ENCODE measurements at regions not wholly inside any gene's neighbourhood (a gene's known extent, or its start where the extent isn't known, plus 50 kb on each side); places are given as distances from the start of the nearest gene placed in this dataset.

DNA sequence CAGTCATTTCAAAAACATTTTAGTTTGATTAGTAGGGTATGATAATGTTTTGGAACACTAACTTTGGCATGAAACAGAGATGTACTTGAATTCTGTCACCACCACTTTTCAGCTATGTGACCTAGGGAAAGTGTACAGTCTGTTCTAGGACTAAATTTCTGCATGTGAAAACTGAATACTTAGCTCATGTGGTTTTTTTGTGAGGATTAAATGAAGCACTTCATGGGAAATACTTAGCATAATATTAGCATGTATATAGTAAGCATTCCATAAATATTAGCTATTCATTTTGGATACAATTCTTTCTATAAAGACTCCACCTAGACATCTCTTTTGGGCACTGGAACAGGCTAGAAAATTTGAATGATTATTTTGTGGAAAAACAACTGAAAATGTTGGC lies 1379.4 kb downstream of the RPA4 start (continued):
- TF ChIP-seq, protein P1, sequence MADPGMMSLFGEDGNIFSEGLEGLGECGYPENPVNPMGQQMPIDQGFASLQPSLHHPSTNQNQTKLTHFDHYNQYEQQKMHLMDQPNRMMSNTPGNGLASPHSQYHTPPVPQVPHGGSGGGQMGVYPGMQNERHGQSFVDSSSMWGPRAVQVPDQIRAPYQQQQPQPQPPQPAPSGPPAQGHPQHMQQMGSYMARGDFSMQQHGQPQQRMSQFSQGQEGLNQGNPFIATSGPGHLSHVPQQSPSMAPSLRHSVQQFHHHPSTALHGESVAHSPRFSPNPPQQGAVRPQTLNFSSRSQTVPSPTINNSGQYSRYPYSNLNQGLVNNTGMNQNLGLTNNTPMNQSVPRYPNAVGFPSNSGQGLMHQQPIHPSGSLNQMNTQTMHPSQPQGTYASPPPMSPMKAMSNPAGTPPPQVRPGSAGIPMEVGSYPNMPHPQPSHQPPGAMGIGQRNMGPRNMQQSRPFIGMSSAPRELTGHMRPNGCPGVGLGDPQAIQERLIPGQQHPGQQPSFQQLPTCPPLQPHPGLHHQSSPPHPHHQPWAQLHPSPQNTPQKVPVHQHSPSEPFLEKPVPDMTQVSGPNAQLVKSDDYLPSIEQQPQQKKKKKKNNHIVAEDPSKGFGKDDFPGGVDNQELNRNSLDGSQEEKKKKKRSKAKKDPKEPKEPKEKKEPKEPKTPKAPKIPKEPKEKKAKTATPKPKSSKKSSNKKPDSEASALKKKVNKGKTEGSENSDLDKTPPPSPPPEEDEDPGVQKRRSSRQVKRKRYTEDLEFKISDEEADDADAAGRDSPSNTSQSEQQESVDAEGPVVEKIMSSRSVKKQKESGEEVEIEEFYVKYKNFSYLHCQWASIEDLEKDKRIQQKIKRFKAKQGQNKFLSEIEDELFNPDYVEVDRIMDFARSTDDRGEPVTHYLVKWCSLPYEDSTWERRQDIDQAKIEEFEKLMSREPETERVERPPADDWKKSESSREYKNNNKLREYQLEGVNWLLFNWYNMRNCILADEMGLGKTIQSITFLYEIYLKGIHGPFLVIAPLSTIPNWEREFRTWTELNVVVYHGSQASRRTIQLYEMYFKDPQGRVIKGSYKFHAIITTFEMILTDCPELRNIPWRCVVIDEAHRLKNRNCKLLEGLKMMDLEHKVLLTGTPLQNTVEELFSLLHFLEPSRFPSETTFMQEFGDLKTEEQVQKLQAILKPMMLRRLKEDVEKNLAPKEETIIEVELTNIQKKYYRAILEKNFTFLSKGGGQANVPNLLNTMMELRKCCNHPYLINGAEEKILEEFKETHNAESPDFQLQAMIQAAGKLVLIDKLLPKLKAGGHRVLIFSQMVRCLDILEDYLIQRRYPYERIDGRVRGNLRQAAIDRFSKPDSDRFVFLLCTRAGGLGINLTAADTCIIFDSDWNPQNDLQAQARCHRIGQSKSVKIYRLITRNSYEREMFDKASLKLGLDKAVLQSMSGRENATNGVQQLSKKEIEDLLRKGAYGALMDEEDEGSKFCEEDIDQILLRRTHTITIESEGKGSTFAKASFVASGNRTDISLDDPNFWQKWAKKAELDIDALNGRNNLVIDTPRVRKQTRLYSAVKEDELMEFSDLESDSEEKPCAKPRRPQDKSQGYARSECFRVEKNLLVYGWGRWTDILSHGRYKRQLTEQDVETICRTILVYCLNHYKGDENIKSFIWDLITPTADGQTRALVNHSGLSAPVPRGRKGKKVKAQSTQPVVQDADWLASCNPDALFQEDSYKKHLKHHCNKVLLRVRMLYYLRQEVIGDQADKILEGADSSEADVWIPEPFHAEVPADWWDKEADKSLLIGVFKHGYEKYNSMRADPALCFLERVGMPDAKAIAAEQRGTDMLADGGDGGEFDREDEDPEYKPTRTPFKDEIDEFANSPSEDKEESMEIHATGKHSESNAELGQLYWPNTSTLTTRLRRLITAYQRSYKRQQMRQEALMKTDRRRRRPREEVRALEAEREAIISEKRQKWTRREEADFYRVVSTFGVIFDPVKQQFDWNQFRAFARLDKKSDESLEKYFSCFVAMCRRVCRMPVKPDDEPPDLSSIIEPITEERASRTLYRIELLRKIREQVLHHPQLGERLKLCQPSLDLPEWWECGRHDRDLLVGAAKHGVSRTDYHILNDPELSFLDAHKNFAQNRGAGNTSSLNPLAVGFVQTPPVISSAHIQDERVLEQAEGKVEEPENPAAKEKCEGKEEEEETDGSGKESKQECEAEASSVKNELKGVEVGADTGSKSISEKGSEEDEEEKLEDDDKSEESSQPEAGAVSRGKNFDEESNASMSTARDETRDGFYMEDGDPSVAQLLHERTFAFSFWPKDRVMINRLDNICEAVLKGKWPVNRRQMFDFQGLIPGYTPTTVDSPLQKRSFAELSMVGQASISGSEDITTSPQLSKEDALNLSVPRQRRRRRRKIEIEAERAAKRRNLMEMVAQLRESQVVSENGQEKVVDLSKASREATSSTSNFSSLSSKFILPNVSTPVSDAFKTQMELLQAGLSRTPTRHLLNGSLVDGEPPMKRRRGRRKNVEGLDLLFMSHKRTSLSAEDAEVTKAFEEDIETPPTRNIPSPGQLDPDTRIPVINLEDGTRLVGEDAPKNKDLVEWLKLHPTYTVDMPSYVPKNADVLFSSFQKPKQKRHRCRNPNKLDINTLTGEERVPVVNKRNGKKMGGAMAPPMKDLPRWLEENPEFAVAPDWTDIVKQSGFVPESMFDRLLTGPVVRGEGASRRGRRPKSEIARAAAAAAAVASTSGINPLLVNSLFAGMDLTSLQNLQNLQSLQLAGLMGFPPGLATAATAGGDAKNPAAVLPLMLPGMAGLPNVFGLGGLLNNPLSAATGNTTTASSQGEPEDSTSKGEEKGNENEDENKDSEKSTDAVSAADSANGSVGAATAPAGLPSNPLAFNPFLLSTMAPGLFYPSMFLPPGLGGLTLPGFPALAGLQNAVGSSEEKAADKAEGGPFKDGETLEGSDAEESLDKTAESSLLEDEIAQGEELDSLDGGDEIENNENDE (IDR thresholded peaks at IDR 0.05; ENCODE audit: insufficient replicate concordance, low read length) = no peak
- TF ChIP-seq TAF1 (IDR thresholded peaks at IDR 0.05; ENCODE audit: low read depth, low read length) = no peak
- TF ChIP-seq MAFK (IDR thresholded peaks at IDR 0.05; ENCODE audit: low read depth, low read length) = no peak
- TF ChIP-seq, protein P2, sequence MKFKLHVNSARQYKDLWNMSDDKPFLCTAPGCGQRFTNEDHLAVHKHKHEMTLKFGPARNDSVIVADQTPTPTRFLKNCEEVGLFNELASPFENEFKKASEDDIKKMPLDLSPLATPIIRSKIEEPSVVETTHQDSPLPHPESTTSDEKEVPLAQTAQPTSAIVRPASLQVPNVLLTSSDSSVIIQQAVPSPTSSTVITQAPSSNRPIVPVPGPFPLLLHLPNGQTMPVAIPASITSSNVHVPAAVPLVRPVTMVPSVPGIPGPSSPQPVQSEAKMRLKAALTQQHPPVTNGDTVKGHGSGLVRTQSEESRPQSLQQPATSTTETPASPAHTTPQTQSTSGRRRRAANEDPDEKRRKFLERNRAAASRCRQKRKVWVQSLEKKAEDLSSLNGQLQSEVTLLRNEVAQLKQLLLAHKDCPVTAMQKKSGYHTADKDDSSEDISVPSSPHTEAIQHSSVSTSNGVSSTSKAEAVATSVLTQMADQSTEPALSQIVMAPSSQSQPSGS (IDR thresholded peaks at IDR 0.05; ENCODE audit: low read length) = no peak
- no peak for TF ChIP-seq NRF1 (IDR thresholded peaks at IDR 0.05; ENCODE audit: low read depth, low read length)
- no peak for TF ChIP-seq CBX5 (IDR thresholded peaks at IDR 0.05; ENCODE audit: low read depth, low read length)
- no peak for TF ChIP-seq JUN (IDR thresholded peaks at IDR 0.05; ENCODE audit: low read depth, low read length)
- TF ChIP-seq SIN3A (conservative IDR thresholded peaks at IDR 0.05 in 1 of 2, IDR thresholded peaks at IDR 0.05 in 1 of 2; ENCODE audit: low read depth in 1 of 2, low read length in 2 of 2) = no peak
- no peak for TF ChIP-seq SUZ12 (IDR thresholded peaks at IDR 0.05; ENCODE audit: low read length)
- no peak for TF ChIP-seq GTF2F1 (IDR thresholded peaks at IDR 0.05; ENCODE audit: borderline replicate concordance, low read depth, low read length)
